Loucy (cell line): ENCODE measurements at regions not wholly inside any gene's neighbourhood (a gene's known extent, or its start where the extent isn't known, plus 50 kb on each side); places are given as distances from the start of the nearest gene placed in this dataset.

ENCODE experiments used
- H2AFZ ChIP-seq: fragments of 200-600 bp; sonication (generic); 2 replicates; pipeline ENCODE4 v1.6.0; 2016; ENCODE audit warnings: antibody characterized with exemption, mild to moderate bottlenecking, low read length, moderate library complexity
- H3F3A ChIP-seq: fragments of 200-600 bp; 2 replicates; pipeline ENCODE4 v1.6.0; 2016; ENCODE audit warnings: antibody characterized with exemption, low read depth, mild to moderate bottlenecking
- H3K27me3 ChIP-seq: fragments of 200-600 bp; sonication (generic); 2 replicates; pipeline ENCODE4 v1.6.1; 2014; ENCODE audit warnings: low read length, mild to moderate bottlenecking; ENCODE audit not compliant: insufficient read depth, poor library complexity, severe bottlenecking
- H3K36me3 ChIP-seq: fragments of 200-600 bp; sonication (generic); 2 replicates; pipeline ENCODE4 v1.6.1; 2016; ENCODE audit warnings: low read length; ENCODE audit not compliant: insufficient read depth
- H3K4me1 ChIP-seq: fragments of 200-600 bp; sonication (generic); 2 replicates; pipeline ENCODE4 v1.5.1; 2014; ENCODE audit warnings: low read length, mild to moderate bottlenecking; ENCODE audit not compliant: insufficient read depth, poor library complexity, severe bottlenecking
- H3K4me2 ChIP-seq: fragments of 200-600 bp; sonication (generic); 2 replicates; pipeline ENCODE4 v1.6.0; 2014; ENCODE audit warnings: antibody characterized with exemption, low read length, low read depth, mild to moderate bottlenecking; ENCODE audit not compliant: poor library complexity, severe bottlenecking
- H3K4me3 ChIP-seq: fragments of 200-600 bp; sonication (generic); 2 replicates; pipeline ENCODE4 v1.5.1; 2014; ENCODE audit warnings: low read length, mild to moderate bottlenecking, mixed read lengths; ENCODE audit not compliant: poor library complexity, severe bottlenecking
- H3K79me2 ChIP-seq: fragments of 200-600 bp; sonication (generic); 2 replicates; pipeline ENCODE4 v1.6.1; 2014; ENCODE audit warnings: low read length; ENCODE audit not compliant: insufficient read depth
- H3K9ac ChIP-seq: fragments of 200-600 bp; sonication (generic); 2 replicates; pipeline ENCODE4 v1.6.0; 2014; ENCODE audit warnings: mild to moderate bottlenecking, low read depth, low read length, moderate library complexity; ENCODE audit not compliant: poor library complexity, severe bottlenecking
- H3K9me2 ChIP-seq: fragments of 200-600 bp; sonication (generic); replicated peaks from 2 replicates; pipeline ENCODE4 v1.6.1; 2016; ENCODE audit warnings: low read depth, low read length, mixed read lengths
- H3K9me3 ChIP-seq: fragments of 200-600 bp; sonication (generic); 2 replicates; pipeline ENCODE4 v1.6.1; 2014; ENCODE audit warnings: mild to moderate bottlenecking, antibody characterized with exemption, low read length, low read depth; ENCODE audit not compliant: insufficient read depth
- H4K20me1 ChIP-seq: fragments of 200-600 bp; sonication (generic); 2 replicates; pipeline ENCODE4 v1.6.0; 2014; ENCODE audit warnings: antibody characterized with exemption, low read length, mild to moderate bottlenecking; ENCODE audit not compliant: insufficient read depth, poor library complexity, severe bottlenecking
- EZH2phosphoT487 ChIP-seq: fragments of 200-600 bp; IDR thresholded peaks from 2 replicates; pipeline ENCODE4 v1.6.1; 2018; ENCODE audit warnings: antibody characterized with exemption, mild to moderate bottlenecking, moderate library complexity, borderline replicate concordance
- TF ChIP-seq, protein P1 (sequence below): fragments of 200-600 bp; sonication (generic); conservative IDR thresholded peaks from 2 replicates; pipeline ENCODE4 v1.5.1; 2014; ENCODE audit warnings: mild to moderate bottlenecking, antibody characterized with exemption, low read length

DNA sequence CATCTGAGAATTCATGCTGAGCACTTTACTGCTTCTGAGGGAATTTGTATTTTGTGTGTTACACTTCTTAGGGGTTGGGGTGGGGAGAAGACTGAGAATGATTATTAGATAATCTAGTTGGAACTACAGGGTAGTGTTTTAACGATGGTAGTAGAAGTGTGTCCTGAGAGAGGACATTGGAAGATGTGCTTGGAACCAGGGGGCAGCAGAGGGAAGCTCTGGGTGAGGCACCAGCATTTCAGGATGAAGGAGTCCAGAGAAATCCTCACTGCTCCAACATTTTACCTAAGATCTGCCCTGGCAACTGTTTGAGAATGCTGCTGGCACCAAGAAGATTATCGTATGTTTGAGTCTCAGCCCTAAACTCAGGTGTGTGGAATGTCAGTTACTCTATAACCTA lies 145.5 kb downstream of the SQOR start:
- H3K27me3 ChIP-seq = no peaks in the 10 kb centered on the region
- no peaks in the 10 kb centered on the region for H3K9me2 ChIP-seq
- H2AFZ ChIP-seq = no peak overlapping the region
- no peaks in the 10 kb centered on the region for H3K79me2 ChIP-seq
- no peaks in the 10 kb centered on the region for H3K9me3 ChIP-seq
- no peaks in the 10 kb centered on the region for H4K20me1 ChIP-seq
- no peak overlapping the region for H3K4me3 ChIP-seq
- H3K36me3 ChIP-seq = no peaks in the 10 kb centered on the region
- TF ChIP-seq, protein P1, sequence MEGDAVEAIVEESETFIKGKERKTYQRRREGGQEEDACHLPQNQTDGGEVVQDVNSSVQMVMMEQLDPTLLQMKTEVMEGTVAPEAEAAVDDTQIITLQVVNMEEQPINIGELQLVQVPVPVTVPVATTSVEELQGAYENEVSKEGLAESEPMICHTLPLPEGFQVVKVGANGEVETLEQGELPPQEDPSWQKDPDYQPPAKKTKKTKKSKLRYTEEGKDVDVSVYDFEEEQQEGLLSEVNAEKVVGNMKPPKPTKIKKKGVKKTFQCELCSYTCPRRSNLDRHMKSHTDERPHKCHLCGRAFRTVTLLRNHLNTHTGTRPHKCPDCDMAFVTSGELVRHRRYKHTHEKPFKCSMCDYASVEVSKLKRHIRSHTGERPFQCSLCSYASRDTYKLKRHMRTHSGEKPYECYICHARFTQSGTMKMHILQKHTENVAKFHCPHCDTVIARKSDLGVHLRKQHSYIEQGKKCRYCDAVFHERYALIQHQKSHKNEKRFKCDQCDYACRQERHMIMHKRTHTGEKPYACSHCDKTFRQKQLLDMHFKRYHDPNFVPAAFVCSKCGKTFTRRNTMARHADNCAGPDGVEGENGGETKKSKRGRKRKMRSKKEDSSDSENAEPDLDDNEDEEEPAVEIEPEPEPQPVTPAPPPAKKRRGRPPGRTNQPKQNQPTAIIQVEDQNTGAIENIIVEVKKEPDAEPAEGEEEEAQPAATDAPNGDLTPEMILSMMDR = no peak
- no peak for TF ChIP-seq EZH2phosphoT487
- no peaks in the 10 kb centered on the region for H3K4me1 ChIP-seq
- H3K4me2 ChIP-seq = no peak overlapping the region
- H3K9ac ChIP-seq = no peak overlapping the region
- no peaks in the 10 kb centered on the region for H3F3A ChIP-seq

GRCh38 chr15:45784656-45785055 lies 149.8 kb downstream of the SQOR start:
- no peaks in the 10 kb centered on the region for H4K20me1 ChIP-seq
- H2AFZ ChIP-seq = no peak overlapping the region
- H3K79me2 ChIP-seq = no peaks in the 10 kb centered on the region
- H3K27me3 ChIP-seq = no peaks in the 10 kb centered on the region
- no peaks in the 10 kb centered on the region for H3K9me2 ChIP-seq
- H3K36me3 ChIP-seq = no peaks in the 10 kb centered on the region
- H3K9ac ChIP-seq = no peak overlapping the region
- TF ChIP-seq, protein P1 = no peak
- no peak for TF ChIP-seq EZH2phosphoT487
- no peak overlapping the region for H3K4me3 ChIP-seq
- H3F3A ChIP-seq = no peaks in the 10 kb centered on the region
- no peak overlapping the region for H3K4me2 ChIP-seq
- no peaks in the 10 kb centered on the region for H3K4me1 ChIP-seq
- H3K9me3 ChIP-seq = no peaks in the 10 kb centered on the region

- Histone ChIP-seq H3K36me3 (no peaks in the 10 kb centered on the region), H3K4me1 (no peaks in the 10 kb centered on the region), H3K79me2 (no peaks in the 10 kb centered on the region), H2AFZ (no peak overlapping the region), H3F3A (no peaks in the 10 kb centered on the region), H3K9me2 (no peaks in the 10 kb centered on the region), H4K20me1 (no peaks in the 10 kb centered on the region), H3K27me3 (no peaks in the 10 kb centered on the region), H3K4me2 (no peak overlapping the region), H3K9ac (no peak overlapping the region), H3K9me3 (no peaks in the 10 kb centered on the region), H3K4me3 (no peak overlapping the region)
- TF ChIP-seq, protein P1 = no peak
Observed at GRCh38 chr15:45785897-45786296, 151.1 kb downstream of the SQOR start.
